Kidney tubule cell (primary cell): ENCODE measurements at regions not wholly inside any gene's neighbourhood (a gene's known extent, or its start where the extent isn't known, plus 50 kb on each side); places are given as distances from the start of the nearest gene placed in this dataset.
"Not testable (repeated sequence)": the region's sequence is repeated elsewhere in the genome, so short reads cannot be mapped to it uniquely, and the experiment has no call there.

Experiments
- DNase-seq: peaks from one replicate; pipeline ENCODE4 v3.0.0-alpha.2; 2018; ENCODE audit warnings: low spot score

GRCh38 chr11:116373104-116373944 is 399.5 kb downstream of the BUD13 start:
- no peak for DNase-seq

- DNase-seq = no peak
Measured at GRCh38 chr11:116371146-116371545, 401.6 kb downstream of the BUD13 start.

- no peak for DNase-seq
Measured at GRCh38 chr11:116368784-116369183, 404.0 kb downstream of the BUD13 start.

- peak; percentile 56 for DNase-seq
Measured at GRCh38 chr11:116366980-116367645, 405.7 kb downstream of the BUD13 start.

GRCh38 chr11:116366451-116366850 is 406.3 kb downstream of the BUD13 start:
- no peak for DNase-seq

- DNase-seq = not testable (repeated sequence)
Measured at GRCh38 chr11:116364925-116365324, 407.9 kb downstream of the BUD13 start.

GRCh38 chr11:116364348-116364747 is 408.4 kb downstream of the BUD13 start:
- no peak for DNase-seq

GRCh38 chr11:116360221-116360941 is 412.4 kb downstream of the BUD13 start:
- DNase-seq = no peak

GRCh38 chr11:116357784-116358544 is 414.8 kb downstream of the BUD13 start:
- no peak for DNase-seq

GRCh38 chr11:116356451-116356850 is 416.3 kb downstream of the BUD13 start:
- no peak for DNase-seq

- no peak for DNase-seq
Measured at GRCh38 chr11:116355104-116355503, 417.7 kb downstream of the BUD13 start.

- DNase-seq = peak; percentile 78
Measured at GRCh38 chr11:116353589-116353988, 419.2 kb downstream of the BUD13 start.

GRCh38 chr11:116352881-116353280 is 419.9 kb downstream of the BUD13 start:
- DNase-seq = no peak

GRCh38 chr11:116348226-116348625 is 424.6 kb downstream of the BUD13 start:
- no peak for DNase-seq

- DNase-seq = no peak
Measured at GRCh38 chr11:116345575-116345974, 427.2 kb downstream of the BUD13 start.

GRCh38 chr11:116344601-116345000 is 428.2 kb downstream of the BUD13 start:
- DNase-seq = no peak

GRCh38 chr11:116343270-116343669 is 429.5 kb downstream of the BUD13 start:
- DNase-seq = no peak

- DNase-seq = no peak
Measured at GRCh38 chr11:116342148-116342547, 430.6 kb downstream of the BUD13 start.

GRCh38 chr11:116339306-116340098 is 433.3 kb downstream of the BUD13 start:
- DNase-seq = no peak

- not testable (repeated sequence) for DNase-seq
Measured at GRCh38 chr11:116338500-116338899, 434.3 kb downstream of the BUD13 start.

- DNase-seq = no peak
Measured at GRCh38 chr11:116336540-116336939, 436.2 kb downstream of the BUD13 start.
